ENCODE measurements at regions not wholly inside any gene's neighbourhood (a gene's known extent, or its start where the extent isn't known, plus 50 kb on each side); places are given as distances from the start of the nearest gene placed in this dataset.
"Not testable (repeated sequence)": the region's sequence is repeated elsewhere in the genome, so short reads cannot be mapped to it uniquely, and the experiment has no call there.

DNA sequence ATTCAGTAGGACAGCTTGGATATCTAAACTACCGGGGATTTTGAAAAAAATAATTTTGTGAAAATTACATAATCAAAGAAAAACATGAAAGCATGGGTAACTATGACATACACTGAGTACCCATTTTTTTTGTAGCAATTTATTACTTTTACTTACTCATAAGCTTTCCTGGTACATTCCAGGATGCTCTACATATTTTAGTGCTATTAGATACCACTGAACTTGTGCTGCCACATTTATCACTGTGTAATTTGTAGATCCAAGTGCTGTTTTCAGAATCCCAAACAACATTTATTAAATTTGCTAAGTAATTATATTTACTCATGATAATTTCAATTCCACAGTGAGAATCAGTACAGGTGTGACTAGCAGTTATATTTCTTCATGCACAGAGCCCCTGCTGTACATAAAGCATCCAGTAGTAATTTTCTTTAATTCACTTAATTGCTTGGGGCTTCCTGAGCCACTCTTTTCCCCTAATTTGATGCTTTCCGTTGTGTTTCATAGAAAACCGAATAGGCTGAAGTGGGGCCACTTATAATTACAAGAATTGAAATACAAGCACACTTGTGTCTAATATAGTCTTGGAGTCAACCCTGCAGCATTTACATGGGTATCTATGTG, 2254.4 kb downstream of the ARAP2 start:
- H3K4me3 ChIP-seq (ENCODE audit: low read depth, low read length), result no peak overlapping the region
- TF ChIP-seq, protein P1, sequence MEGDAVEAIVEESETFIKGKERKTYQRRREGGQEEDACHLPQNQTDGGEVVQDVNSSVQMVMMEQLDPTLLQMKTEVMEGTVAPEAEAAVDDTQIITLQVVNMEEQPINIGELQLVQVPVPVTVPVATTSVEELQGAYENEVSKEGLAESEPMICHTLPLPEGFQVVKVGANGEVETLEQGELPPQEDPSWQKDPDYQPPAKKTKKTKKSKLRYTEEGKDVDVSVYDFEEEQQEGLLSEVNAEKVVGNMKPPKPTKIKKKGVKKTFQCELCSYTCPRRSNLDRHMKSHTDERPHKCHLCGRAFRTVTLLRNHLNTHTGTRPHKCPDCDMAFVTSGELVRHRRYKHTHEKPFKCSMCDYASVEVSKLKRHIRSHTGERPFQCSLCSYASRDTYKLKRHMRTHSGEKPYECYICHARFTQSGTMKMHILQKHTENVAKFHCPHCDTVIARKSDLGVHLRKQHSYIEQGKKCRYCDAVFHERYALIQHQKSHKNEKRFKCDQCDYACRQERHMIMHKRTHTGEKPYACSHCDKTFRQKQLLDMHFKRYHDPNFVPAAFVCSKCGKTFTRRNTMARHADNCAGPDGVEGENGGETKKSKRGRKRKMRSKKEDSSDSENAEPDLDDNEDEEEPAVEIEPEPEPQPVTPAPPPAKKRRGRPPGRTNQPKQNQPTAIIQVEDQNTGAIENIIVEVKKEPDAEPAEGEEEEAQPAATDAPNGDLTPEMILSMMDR (conservative IDR thresholded peaks at IDR 0.05; ENCODE audit: low read depth, low read length), result no peak
- DNase-seq (ENCODE audit: low read depth), result no peak

DNA sequence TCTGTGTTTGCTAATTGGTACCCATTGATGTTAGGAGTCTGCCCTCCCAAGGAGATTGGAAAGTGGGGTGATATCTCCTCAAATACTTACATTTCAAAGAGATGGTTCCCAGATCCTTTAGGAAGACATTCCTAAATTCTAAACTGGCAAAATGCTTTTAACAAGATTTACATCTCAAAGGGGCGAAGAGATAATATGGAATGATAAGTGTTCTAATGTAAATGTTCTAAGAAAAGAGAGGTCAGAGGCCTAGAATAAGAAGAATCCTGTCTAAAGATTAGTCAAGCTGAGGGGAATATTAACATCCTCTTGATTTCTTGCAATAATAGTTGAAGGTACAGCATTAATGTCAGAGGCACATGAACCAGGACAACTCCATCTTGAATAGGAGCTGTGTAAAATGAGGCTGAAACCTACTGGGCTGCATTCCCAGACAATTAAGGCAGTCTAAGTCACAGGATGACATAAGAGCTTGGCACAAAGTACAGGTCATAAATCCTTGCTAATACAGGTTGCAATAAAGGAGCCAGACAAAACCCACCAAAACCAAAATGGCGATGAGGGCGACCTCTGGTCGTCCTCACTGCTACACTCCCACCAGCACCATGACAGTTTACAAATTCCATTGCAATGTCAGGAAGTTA, 2248.1 kb downstream of the ARAP2 start:
- no peak overlapping the region for H3K4me3 ChIP-seq (ENCODE audit: low read depth, low read length)
- TF ChIP-seq, protein P1 (conservative IDR thresholded peaks at IDR 0.05; ENCODE audit: low read depth, low read length), result no peak
- DNase-seq (ENCODE audit: low read depth), result no peak

DNA sequence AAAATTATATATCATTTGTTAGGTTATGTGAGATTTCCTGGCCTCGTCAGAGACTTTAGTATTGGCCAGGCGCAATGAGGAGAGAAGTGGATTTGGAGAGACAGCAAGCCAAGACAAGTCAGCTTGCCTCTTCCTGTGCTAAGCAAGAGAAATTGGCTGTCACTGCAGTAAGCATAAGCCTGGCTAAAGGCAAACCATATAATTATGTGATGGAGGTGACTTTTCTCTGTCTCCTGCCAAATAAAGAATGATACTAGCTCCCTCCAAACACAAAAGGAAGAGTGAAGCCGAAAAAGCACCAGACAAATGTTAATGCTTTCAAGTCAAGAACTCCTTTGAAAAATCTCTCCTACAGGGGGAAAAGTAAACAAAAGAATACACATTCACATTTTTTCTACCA, 2246.0 kb downstream of the ARAP2 start:
- no peak for DNase-seq (ENCODE audit: low read depth)
- TF ChIP-seq, protein P1 (conservative IDR thresholded peaks at IDR 0.05; ENCODE audit: low read depth, low read length), result no peak

DNA sequence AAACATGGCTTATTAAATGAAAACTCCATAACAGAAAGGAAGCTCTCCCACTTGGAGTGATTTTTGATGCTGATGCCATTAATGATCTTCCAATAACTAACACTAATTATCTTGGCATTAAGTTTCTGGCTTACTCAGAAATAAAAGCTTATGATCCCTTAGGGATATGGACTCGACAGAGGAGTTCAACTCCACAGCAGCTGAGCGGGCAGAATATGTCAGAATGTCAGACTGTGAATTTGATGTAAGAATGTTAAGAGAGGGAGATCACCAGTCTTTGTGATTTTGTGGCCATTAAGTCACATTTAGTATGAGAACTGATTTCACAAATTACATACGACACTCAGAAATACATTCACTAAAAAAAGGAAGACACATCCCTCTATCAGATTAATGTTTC, 2244.0 kb downstream of the ARAP2 start:
- H3K4me3 ChIP-seq (ENCODE audit: low read depth, low read length), result no peak overlapping the region
- no peak for DNase-seq (ENCODE audit: low read depth)
- TF ChIP-seq, protein P1 (conservative IDR thresholded peaks at IDR 0.05; ENCODE audit: low read depth, low read length), result no peak

More for the DNA sequence above, 2246.0 kb downstream of the ARAP2 start:
- H3K4me3 ChIP-seq (ENCODE audit: low read depth, low read length), result no peak overlapping the region

DNA sequence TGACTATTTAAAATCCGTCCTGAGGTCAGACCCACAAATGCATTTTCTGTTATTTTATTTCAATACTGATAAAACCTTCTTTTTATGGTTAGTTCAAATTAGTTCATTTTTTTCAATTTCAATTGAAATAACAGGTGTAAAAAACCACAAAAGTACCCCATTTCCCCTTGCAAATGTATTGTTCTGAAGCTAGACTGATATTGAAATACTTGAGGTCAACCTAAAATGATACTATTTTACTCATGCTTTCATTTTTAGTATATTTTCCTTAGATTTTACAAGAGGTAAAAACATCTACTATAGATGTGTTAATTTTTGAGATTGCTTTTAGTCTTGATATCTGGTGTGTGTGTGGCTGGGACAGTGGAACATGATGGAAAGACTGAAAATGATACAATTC, 2237.8 kb downstream of the ARAP2 start:
- DNase-seq (ENCODE audit: low read depth); H3K4me3 ChIP-seq (ENCODE audit: low read depth, low read length): not testable (repeated sequence)

DNA sequence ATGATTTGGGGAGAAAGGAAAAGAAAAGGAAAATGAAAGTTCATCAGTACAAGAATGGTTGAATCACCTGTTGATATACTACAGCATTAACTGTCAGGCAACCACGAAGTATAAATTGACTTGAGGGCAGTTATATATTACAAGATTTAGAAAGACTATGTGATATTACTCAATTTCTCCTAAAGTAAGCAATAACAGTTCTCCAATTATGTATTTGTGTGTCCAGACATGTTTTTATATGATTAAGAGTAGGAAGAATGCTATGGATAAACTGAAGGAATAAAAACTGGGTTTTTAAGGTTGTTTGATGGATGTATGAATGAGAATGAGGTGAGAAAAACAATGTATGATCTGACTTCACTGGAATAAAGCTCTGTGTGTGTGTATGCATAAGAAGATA, 2234.4 kb downstream of the ARAP2 start:
- DNase-seq (ENCODE audit: low read depth), result no peak
- TF ChIP-seq, protein P1 (conservative IDR thresholded peaks at IDR 0.05; ENCODE audit: low read depth, low read length), result no peak
- H3K4me3 ChIP-seq (ENCODE audit: low read depth, low read length), result no peak overlapping the region

DNA sequence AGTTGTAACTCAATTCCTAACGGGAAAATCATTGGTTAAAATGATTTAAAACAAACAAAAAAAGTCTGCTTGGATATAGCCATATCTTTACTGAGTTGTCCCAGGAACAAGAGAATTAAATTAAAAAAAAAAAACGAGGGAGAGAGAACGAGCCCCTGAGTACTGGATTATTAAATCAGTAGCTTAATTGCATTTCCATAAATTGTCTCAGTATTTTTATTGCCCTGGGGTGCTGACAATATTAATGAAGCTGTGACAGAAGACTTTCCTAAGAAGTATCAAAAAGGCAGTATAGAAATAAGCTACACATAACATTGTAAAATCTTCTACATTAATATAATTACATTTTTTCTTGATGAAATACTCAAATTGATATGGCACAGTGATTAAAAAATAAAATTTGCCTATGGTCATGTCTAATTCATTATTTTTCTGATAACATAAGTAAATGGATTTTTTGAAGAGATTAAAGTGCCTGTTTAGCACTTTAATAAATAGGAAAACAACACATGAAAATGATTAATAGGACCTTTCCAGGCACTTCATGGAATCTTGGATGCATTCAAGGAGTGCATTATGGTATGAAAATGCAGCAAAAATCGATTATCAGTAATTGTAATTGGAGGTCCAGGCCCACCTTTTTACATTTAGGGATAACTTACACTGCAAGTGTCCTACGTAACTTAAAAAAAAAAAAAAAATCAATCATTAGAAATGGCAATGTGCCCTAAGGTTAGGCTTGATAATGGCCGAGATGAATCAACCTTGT, 2233.4 kb downstream of the ARAP2 start:
- DNase-seq (ENCODE audit: low read depth), result no peak
- H3K4me3 ChIP-seq (ENCODE audit: low read depth, low read length), result no peak overlapping the region
- TF ChIP-seq, protein P1 (conservative IDR thresholded peaks at IDR 0.05; ENCODE audit: low read depth, low read length), result no peak
